ENCODE measurements at regions not wholly inside any gene's neighbourhood (a gene's known extent, or its start where the extent isn't known, plus 50 kb on each side); places are given as distances from the start of the nearest gene placed in this dataset.

- Histone ChIP-seq H3K4me2 (ENCODE audit: insufficient read depth, insufficient read length, low read length) (no peak overlapping the region), H2BK120ac (ENCODE audit: low read depth, low read length, poor library complexity, severe bottlenecking) (no peak overlapping the region), H4K91ac (ENCODE audit: insufficient read length, low read depth, low read length) (no peak overlapping the region), H3K23ac (ENCODE audit: insufficient read length, low read depth, low read length) (no peak overlapping the region), H3T11ph (ENCODE audit: low read length) (no peak overlapping the region), H3K9me3 (ENCODE audit: control insufficient read depth, low read depth, low read length) (no peaks in the 10 kb centered on the region), H3K23me2 (ENCODE audit: insufficient read length, low read depth, low read length, poor library complexity, severe bottlenecking) (no peaks in the 10 kb centered on the region), H3K56ac (ENCODE audit: insufficient read length, low read depth, low read length) (no peak overlapping the region), H3K9ac (ENCODE audit: extremely low read depth, insufficient read length, low read length) (no peak overlapping the region), H3K27ac (ENCODE audit: insufficient read length, low read depth, low read length) (no peak overlapping the region), H4K5ac (ENCODE audit: insufficient read length, low read depth, low read length) (no peak overlapping the region), H2BK5ac (ENCODE audit: insufficient read length, low read length) (no peak overlapping the region), H3K14ac (ENCODE audit: insufficient read depth, low read length) (no peak overlapping the region), H2BK20ac (ENCODE audit: low read depth, low read length, poor library complexity, severe bottlenecking) (no peak overlapping the region), H4K8ac (replicated peaks; ENCODE audit: insufficient read length, low read depth, low read length) (no peak overlapping the region), H3K79me2 (ENCODE audit: insufficient read depth, low read length) (no peaks in the 10 kb centered on the region), H2AFZ (ENCODE audit: low read length) (no peak overlapping the region), H3K4ac (ENCODE audit: low read depth, low read length) (no peak overlapping the region), H4K20me1 (ENCODE audit: control insufficient read depth, insufficient read depth, insufficient read length) (no peaks in the 10 kb centered on the region), H3K4me1 (ENCODE audit: insufficient read depth, low read length) (no peaks in the 10 kb centered on the region), H2BK12ac (ENCODE audit: insufficient read length, low read depth, low read length) (no peak overlapping the region), H2AK5ac (ENCODE audit: insufficient read length, low read length) (no peak overlapping the region), H2BK15ac (ENCODE audit: low read depth, low read length) (no peak overlapping the region), H3K79me1 (ENCODE audit: insufficient read depth, low read depth, low read length, poor library complexity, severe bottlenecking) (no peaks in the 10 kb centered on the region), H3K27me3 (ENCODE audit: insufficient read depth, low read length) (no peaks in the 10 kb centered on the region), H3K18ac (ENCODE audit: insufficient read length, low read depth, low read length) (no peak overlapping the region)
- H3K27ac Mint-ChIP-seq, result no peak overlapping the region
- peaks cover 3 to 8% of the 10 kb centered on the region in 2 experiments; a peak in 4 of 5 replicates for H3K9me3 Mint-ChIP-seq
- peaks cover 7% of the 10 kb centered on the region for H3K27me3 Mint-ChIP-seq (ENCODE audit: low read depth)
- H3K36me3 Mint-ChIP-seq (ENCODE audit: insufficient read depth in 1 of 3, low read depth in 3 of 3), result peaks cover 0 to 4% (median 0%) of the 10 kb centered on the region in 3 experiments; a peak in 1 of 7 replicates
- TF ChIP-seq, protein P1, sequence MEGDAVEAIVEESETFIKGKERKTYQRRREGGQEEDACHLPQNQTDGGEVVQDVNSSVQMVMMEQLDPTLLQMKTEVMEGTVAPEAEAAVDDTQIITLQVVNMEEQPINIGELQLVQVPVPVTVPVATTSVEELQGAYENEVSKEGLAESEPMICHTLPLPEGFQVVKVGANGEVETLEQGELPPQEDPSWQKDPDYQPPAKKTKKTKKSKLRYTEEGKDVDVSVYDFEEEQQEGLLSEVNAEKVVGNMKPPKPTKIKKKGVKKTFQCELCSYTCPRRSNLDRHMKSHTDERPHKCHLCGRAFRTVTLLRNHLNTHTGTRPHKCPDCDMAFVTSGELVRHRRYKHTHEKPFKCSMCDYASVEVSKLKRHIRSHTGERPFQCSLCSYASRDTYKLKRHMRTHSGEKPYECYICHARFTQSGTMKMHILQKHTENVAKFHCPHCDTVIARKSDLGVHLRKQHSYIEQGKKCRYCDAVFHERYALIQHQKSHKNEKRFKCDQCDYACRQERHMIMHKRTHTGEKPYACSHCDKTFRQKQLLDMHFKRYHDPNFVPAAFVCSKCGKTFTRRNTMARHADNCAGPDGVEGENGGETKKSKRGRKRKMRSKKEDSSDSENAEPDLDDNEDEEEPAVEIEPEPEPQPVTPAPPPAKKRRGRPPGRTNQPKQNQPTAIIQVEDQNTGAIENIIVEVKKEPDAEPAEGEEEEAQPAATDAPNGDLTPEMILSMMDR (conservative IDR thresholded peaks at IDR 0.05), result no peak
- H3K4me3 Mint-ChIP-seq, result no peak overlapping the region
- DNase-seq, result no peak
- no peaks in the 10 kb centered on the region for H3K4me1 Mint-ChIP-seq
- no CpG with 5 or more reads among the region's 1 CpG for WGBS (ENCODE audit: extremely low coverage, insufficient read length, low lambda C conversion rate)
Observed at GRCh38 chr5:104661256-104661655, 1098.7 kb upstream of the NUDT12 start.
